HCT116 (cell line): ENCODE measurements at regions not wholly inside any gene's neighbourhood (a gene's known extent, or its start where the extent isn't known, plus 50 kb on each side); places are given as distances from the start of the nearest gene placed in this dataset.

Source experiments
- EGR1 ChIP-seq: IDR thresholded peaks from 2 replicates; pipeline ENCODE4 v1.6.1; 2012; ENCODE audit warnings: low read depth
- EZH2 ChIP-seq: fragments of 200-600 bp; sonication (generic); IDR thresholded peaks from 2 replicates; pipeline ENCODE4 v1.6.1; 2017; ENCODE audit warnings: antibody characterized with exemption, mixed run types
- POLR2A ChIP-seq: IDR thresholded peaks from 2 replicates; pipeline ENCODE4 v1.7.0; 2011; ENCODE audit warnings: borderline replicate concordance; ENCODE audit not compliant: insufficient read depth, insufficient read length; ENCODE audit errors: extremely low read depth

- TF ChIP-seq POLR2A (no peak), EGR1 (no peak), EZH2 (no peak)
Measured at GRCh38 chr6:103113416-103113815, 1719.9 kb downstream of the GRIK2 start.
